H1 (cell line): ENCODE measurements at regions not wholly inside any gene's neighbourhood (a gene's known extent, or its start where the extent isn't known, plus 50 kb on each side); places are given as distances from the start of the nearest gene placed in this dataset.

Experiments
- ATF2 ChIP-seq: IDR thresholded peaks from 2 replicates; pipeline ENCODE4 v1.6.1; 2012; ENCODE audit warnings: low read length, inconsistent platforms
- BRCA1 ChIP-seq: IDR thresholded peaks from 2 replicates; pipeline ENCODE4 v1.6.1; 2012; ENCODE audit warnings: low read depth, low read length, improper control_type of control experiment
- CHD2 ChIP-seq: IDR thresholded peaks from 2 replicates; pipeline ENCODE4 v1.6.1; 2012; ENCODE audit warnings: low read length, improper control_type of control experiment
- CHD7 ChIP-seq: fragments of 300-600 bp; sonication (generic); IDR thresholded peaks from 2 replicates; pipeline ENCODE4 v1.7.1; 2012; ENCODE audit warnings: low read length, moderate library complexity, mild to moderate bottlenecking, inconsistent platforms; ENCODE audit not compliant: insufficient replicate concordance
- CREB1 ChIP-seq: IDR thresholded peaks from 2 replicates; pipeline ENCODE4 v1.6.1; 2012; ENCODE audit warnings: inconsistent platforms
- CTCF ChIP-seq, 3 experiments: IDR thresholded peaks; 1 replicate in 2 of 3; 2 replicates in 1 of 3; pipeline versions ENCODE4 v1.5.1 to v1.6.1; 2011; ENCODE audit warnings: low read length in 3 of 3, mild to moderate bottlenecking in 3 of 3, inconsistent platforms in 2 of 3, low read depth in 1 of 3, moderate library complexity in 1 of 3; ENCODE audit not compliant: insufficient read depth in 1 of 3; ENCODE audit errors: control extremely low read depth in 1 of 3
- EGR1 ChIP-seq: IDR thresholded peaks from 2 replicates; pipeline ENCODE4 v1.6.1; 2011; ENCODE audit warnings: low read depth, low read length, borderline replicate concordance
- EP300 ChIP-seq, 2 experiments: IDR thresholded peaks; 1 replicate in 1 of 2; 2 replicates in 1 of 2; pipeline ENCODE4 v1.6.1; 2011 to 2012; ENCODE audit warnings: low read depth in 2 of 2, low read length in 2 of 2, mild to moderate bottlenecking in 2 of 2, borderline replicate concordance in 1 of 2, inconsistent platforms in 1 of 2, moderate library complexity in 1 of 2
- EZH2 ChIP-seq: fragments of 200-600 bp; sonication (generic); IDR thresholded peaks from 2 replicates; pipeline ENCODE4 v1.7.1; 2012; ENCODE audit warnings: low read depth, mild to moderate bottlenecking, moderate library complexity, low read length, inconsistent platforms; ENCODE audit not compliant: severe bottlenecking
- POLR2A ChIP-seq, 2 experiments: IDR thresholded peaks; 1 replicate in 1 of 2; 2 replicates in 1 of 2; pipeline ENCODE4 v1.6.1; 2011; ENCODE audit warnings: low read depth in 2 of 2, low read length in 2 of 2, mild to moderate bottlenecking in 2 of 2; ENCODE audit errors: control extremely low read depth in 1 of 2
- RAD21 ChIP-seq, 2 experiments: IDR thresholded peaks in 1 of 2; conservative IDR thresholded peaks in 1 of 2; 2 replicates each; pipeline ENCODE4 v1.6.1; 2011; ENCODE audit warnings: low read depth in 2 of 2, low read length in 2 of 2, improper control_type of control experiment in 1 of 2, inconsistent platforms in 1 of 2, mild to moderate bottlenecking in 1 of 2, moderate library complexity in 1 of 2
- SP4 ChIP-seq: IDR thresholded peaks from 2 replicates; pipeline ENCODE4 v1.6.1; 2012; ENCODE audit warnings: low read length, inconsistent platforms
- SUZ12 ChIP-seq: fragments of 200-600 bp; sonication (generic); IDR thresholded peaks from 2 replicates; pipeline ENCODE4 v1.6.1; 2012; ENCODE audit warnings: mild to moderate bottlenecking, inconsistent platforms, low read length, moderate library complexity, mixed read lengths

GRCh38 chr15:62935300-62936081 is 107.1 kb upstream of the TPM1 start:
- TF ChIP-seq POLR2A (IDR thresholded peaks at IDR 0.05; ENCODE audit: control extremely low read depth in 1 of 2, low read depth in 2 of 2, low read length in 2 of 2): no peak
- TF ChIP-seq CTCF (IDR thresholded peaks at IDR 0.05; ENCODE audit: control extremely low read depth in 1 of 3, insufficient read depth in 1 of 3, low read depth in 1 of 3, low read length in 3 of 3): no peak
- TF ChIP-seq EP300 (IDR thresholded peaks at IDR 0.05; ENCODE audit: borderline replicate concordance in 1 of 2, low read depth in 2 of 2, low read length in 2 of 2): no peak
- no peak for TF ChIP-seq ATF2
- no peak for TF ChIP-seq CHD7
- no peak for TF ChIP-seq CHD2
- TF ChIP-seq BRCA1: no peak
- no peak for TF ChIP-seq RAD21 (IDR thresholded peaks at IDR 0.05 in 1 of 2, conservative IDR thresholded peaks at IDR 0.05 in 1 of 2; ENCODE audit: low read depth in 2 of 2, low read length in 2 of 2)
- no peak for TF ChIP-seq CREB1
- no peak for TF ChIP-seq SP4
- TF ChIP-seq SUZ12: no peak
- no peak for TF ChIP-seq EZH2
- no peak for TF ChIP-seq EGR1
